ENCODE measurements at regions not wholly inside any gene's neighbourhood (a gene's known extent, or its start where the extent isn't known, plus 50 kb on each side); places are given as distances from the start of the nearest gene placed in this dataset.
A peak's percentile ranks its signal among the peaks of the same experiment; 100 is the strongest.

DNA sequence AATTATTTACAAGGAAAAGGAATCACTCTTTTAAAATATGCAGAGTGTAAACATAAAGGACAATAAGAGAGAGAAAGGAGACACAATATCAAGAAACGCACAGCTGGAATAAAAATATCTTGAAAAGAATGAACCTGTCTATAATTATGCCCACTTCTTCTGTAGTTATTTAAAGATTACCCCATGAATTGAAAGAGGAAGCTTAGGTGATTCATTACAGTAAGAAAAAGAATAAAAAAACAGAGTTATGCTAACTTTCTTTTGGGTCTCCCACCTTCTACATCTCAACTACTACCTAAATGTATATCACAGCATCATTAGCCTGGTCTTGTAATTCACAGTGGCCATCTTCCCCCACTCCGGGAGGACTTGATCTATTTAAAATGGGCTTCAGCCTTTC lies 182.1 kb downstream of the MRPL39 start:
- TF ChIP-seq, protein P1, sequence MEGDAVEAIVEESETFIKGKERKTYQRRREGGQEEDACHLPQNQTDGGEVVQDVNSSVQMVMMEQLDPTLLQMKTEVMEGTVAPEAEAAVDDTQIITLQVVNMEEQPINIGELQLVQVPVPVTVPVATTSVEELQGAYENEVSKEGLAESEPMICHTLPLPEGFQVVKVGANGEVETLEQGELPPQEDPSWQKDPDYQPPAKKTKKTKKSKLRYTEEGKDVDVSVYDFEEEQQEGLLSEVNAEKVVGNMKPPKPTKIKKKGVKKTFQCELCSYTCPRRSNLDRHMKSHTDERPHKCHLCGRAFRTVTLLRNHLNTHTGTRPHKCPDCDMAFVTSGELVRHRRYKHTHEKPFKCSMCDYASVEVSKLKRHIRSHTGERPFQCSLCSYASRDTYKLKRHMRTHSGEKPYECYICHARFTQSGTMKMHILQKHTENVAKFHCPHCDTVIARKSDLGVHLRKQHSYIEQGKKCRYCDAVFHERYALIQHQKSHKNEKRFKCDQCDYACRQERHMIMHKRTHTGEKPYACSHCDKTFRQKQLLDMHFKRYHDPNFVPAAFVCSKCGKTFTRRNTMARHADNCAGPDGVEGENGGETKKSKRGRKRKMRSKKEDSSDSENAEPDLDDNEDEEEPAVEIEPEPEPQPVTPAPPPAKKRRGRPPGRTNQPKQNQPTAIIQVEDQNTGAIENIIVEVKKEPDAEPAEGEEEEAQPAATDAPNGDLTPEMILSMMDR (IDR thresholded peaks at IDR 0.05; ENCODE audit: low read depth, low read length) = no peak
- Histone ChIP-seq H3K36me3 (no peaks in the 10 kb centered on the region), H3K4me1 (no peaks in the 10 kb centered on the region), H3K27me3 (no peaks in the 10 kb centered on the region), H3K9me3 (no peaks in the 10 kb centered on the region), H3K4me3 (ENCODE audit: low read depth, low read length) (no peak overlapping the region)
- no peak for DNase-seq

DNA sequence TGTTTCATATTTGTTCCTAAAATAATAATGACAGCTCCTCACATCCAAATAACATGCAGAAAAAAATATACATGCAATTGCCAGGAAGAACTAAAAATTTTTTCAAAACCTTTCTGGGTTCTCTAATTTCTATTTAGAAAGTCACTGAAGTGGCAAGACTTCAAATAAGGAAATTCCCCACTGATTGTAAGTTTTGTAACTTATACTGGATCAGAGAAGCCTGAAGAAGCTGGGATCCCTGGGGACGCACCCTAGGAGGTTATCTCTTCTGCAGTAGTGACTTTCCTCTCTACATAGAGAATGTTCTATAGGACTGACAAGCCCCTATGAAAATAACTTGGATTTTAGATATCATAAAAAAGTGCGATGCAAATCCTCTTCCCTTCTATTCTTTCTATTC lies 182.6 kb downstream of the MRPL39 start:
- no peaks in the 10 kb centered on the region for H3K36me3 ChIP-seq
- no peaks in the 10 kb centered on the region for H3K27me3 ChIP-seq
- DNase-seq = no peak
- H3K4me1 ChIP-seq = no peaks in the 10 kb centered on the region
- H3K4me3 ChIP-seq (ENCODE audit: low read depth, low read length) = no peak overlapping the region
- no peaks in the 10 kb centered on the region for H3K9me3 ChIP-seq
- TF ChIP-seq, protein P1 (IDR thresholded peaks at IDR 0.05; ENCODE audit: low read depth, low read length) = no peak

DNA sequence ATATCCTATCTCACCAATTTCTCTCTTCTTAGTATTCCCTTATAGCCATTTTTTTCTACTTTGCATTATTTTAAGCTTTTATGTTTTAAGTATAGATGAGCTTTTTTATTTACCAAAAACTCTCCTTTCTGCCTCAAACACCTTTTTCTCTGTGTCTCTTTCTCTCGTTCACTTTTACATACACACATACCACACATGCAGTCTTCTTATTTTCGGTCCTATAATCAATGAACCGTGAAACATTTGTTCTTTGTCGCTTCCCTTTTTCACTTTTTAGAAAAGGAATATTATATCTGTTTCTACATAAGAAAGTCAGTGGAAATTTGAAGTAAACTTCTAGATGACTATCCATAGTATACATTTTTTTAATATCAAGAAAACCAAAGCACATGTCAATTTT lies 183.2 kb downstream of the MRPL39 start:
- TF ChIP-seq, protein P1 (IDR thresholded peaks at IDR 0.05; ENCODE audit: low read depth, low read length) = no peak
- Histone ChIP-seq H3K9me3 (no peaks in the 10 kb centered on the region), H3K4me1 (no peaks in the 10 kb centered on the region), H3K36me3 (no peaks in the 10 kb centered on the region), H3K4me3 (ENCODE audit: low read depth, low read length) (no peak overlapping the region), H3K27me3 (no peaks in the 10 kb centered on the region)
- DNase-seq = no peak

DNA sequence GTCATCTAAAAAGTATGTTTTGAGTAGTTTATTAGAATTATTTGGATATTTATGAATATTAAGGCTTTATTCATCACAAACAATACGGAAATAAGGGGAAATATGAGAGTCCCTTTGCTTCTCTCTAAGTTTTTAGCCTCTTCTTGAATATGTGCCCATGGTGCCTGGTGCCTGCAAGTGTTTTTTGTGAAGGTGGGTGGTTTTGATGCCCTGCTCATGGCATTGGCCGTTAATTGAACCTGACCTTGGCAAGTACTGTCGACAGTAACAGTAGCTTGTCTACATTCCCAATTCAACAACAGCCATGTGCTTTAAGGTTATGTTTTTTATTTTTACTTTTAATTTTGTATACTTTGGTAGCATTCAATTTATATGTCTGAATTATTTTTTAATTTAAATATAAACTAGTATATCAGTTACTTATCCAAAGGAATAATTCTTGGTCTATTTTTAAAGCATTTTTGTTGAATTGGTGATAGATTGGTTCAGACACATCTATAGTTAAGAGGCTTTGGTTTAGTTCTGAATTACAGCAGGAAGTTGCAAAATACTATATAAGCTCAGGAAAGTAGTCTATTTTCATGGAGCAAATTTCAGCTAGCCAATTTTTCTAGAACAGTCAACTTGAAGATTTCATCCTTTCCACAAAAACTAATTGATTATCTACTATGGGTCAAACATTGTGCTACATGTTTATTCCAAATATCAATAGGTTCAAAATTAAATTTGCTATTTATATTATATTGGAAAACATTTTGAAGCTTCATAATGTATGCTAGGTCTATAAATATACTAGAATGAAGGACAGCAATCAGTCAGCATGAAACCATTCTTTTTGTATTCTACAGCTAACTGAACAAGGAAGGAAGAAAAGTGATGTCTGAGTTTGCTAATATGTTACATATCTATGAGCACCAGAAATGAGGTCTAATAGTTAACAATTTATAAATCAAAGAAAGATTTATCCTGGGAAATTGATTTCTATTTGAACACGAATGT lies 184.4 kb downstream of the MRPL39 start:
- DNase-seq = no peak
- H3K4me1 ChIP-seq = no peaks in the 10 kb centered on the region
- TF ChIP-seq, protein P1 (IDR thresholded peaks at IDR 0.05; ENCODE audit: low read depth, low read length) = no peak
- no peaks in the 10 kb centered on the region for H3K9me3 ChIP-seq
- no peaks in the 10 kb centered on the region for H3K36me3 ChIP-seq
- H3K27me3 ChIP-seq = no peaks in the 10 kb centered on the region
- no peak overlapping the region for H3K4me3 ChIP-seq (ENCODE audit: low read depth, low read length)

DNA sequence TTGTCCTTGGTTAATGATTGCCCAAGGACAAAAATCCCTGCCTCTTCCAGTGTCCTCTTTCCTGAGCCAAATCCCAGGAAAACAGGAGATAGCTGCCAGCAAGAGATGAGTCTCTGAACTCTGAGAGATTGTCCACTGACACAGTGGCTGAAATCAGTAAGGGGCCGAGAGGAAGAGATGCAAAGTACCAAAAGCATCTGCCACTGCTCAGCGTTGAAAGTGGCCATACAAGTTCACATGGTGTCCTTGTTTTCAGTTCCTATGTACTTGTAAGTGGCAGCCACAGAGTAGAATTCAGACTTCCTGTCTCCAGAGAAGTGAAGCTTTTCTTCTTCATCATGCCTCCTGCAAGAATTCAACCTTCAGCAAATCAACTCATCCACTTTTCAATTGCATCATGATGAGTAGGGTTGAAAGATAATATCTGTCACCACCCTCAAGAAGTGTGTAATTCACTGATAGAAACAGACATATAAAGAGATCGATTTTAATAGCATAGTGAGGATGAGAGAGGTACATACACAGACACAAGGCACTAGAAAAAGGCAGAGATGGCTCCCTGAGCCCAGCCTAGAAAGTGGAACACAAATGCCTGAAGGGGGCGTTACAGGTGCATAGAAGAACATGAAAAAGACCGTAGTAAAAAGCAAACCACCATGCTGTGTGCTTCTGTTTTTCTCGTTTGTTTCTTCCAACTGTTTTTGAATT lies 185.8 kb downstream of the MRPL39 start:
- H3K4me3 ChIP-seq (ENCODE audit: low read depth, low read length) = no peak overlapping the region
- DNase-seq = peak; percentile 33
- TF ChIP-seq, protein P1 (IDR thresholded peaks at IDR 0.05; ENCODE audit: low read depth, low read length) = peak; percentile 62

More for the DNA sequence above, 185.8 kb downstream of the MRPL39 start:
- no peaks in the 10 kb centered on the region for H3K4me1 ChIP-seq
- no peaks in the 10 kb centered on the region for H3K36me3 ChIP-seq
- H3K27me3 ChIP-seq = no peaks in the 10 kb centered on the region
- H3K9me3 ChIP-seq = no peaks in the 10 kb centered on the region
